PFSK-1 (cell line): ENCODE measurements at regions not wholly inside any gene's neighbourhood (a gene's known extent, or its start where the extent isn't known, plus 50 kb on each side); places are given as distances from the start of the nearest gene placed in this dataset.

Source experiments
- FOXP2 ChIP-seq: optimal IDR thresholded peaks from 2 replicates; pipeline ENCODE3; 2011; ENCODE audit warnings: borderline replicate concordance, control low read depth, inconsistent platforms; ENCODE audit not compliant: insufficient read depth; ENCODE audit errors: extremely low read length, extremely low read depth
- POLR2AphosphoS5 ChIP-seq: IDR thresholded peaks from 2 replicates; pipeline ENCODE4 v1.6.1; 2012; ENCODE audit warnings: low read depth, mild to moderate bottlenecking, control low read depth, low read length, moderate library complexity
- SIN3A ChIP-seq: IDR thresholded peaks from 2 replicates; pipeline ENCODE4 v1.6.1; 2012; ENCODE audit warnings: mild to moderate bottlenecking, low read length, moderate library complexity, borderline replicate concordance; ENCODE audit not compliant: insufficient read depth
- TAF1 ChIP-seq: IDR thresholded peaks from 2 replicates; pipeline ENCODE4 v1.6.1; 2012; ENCODE audit warnings: low read length, control low read depth, borderline replicate concordance; ENCODE audit not compliant: insufficient read depth
- TF ChIP-seq, protein P1 (sequence below), 2 experiments: IDR thresholded peaks; 2 replicates each; pipeline versions ENCODE4 v1.6.1 to v1.8.0; 2011 to 2012; ENCODE audit warnings: low read depth in 2 of 2, low read length in 2 of 2, control low read depth in 1 of 2, inconsistent platforms in 1 of 2, mild to moderate bottlenecking in 1 of 2, moderate library complexity in 1 of 2; ENCODE audit not compliant: insufficient read depth in 1 of 2

DNA sequence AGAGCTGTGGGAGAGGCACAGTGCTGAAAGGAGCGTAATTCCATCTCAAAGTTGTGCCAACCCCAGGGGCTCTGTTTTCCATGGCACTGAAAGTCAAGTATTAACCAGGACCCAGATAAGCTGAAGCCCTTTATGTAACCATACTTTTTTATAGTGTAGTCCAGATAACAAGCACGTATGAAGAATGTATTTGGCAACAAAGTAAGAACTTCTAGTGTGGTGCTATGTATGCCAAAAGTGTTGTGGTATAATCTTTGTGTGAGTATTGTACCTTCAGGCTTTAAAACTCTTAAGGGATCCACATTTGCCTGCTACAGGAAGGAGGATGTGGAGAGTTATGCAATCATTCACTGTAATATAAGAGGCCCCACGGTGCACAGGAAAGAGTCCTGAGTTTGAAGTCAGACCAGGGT is 129.4 kb downstream of the IBTK start:
- TF ChIP-seq, protein P1, sequence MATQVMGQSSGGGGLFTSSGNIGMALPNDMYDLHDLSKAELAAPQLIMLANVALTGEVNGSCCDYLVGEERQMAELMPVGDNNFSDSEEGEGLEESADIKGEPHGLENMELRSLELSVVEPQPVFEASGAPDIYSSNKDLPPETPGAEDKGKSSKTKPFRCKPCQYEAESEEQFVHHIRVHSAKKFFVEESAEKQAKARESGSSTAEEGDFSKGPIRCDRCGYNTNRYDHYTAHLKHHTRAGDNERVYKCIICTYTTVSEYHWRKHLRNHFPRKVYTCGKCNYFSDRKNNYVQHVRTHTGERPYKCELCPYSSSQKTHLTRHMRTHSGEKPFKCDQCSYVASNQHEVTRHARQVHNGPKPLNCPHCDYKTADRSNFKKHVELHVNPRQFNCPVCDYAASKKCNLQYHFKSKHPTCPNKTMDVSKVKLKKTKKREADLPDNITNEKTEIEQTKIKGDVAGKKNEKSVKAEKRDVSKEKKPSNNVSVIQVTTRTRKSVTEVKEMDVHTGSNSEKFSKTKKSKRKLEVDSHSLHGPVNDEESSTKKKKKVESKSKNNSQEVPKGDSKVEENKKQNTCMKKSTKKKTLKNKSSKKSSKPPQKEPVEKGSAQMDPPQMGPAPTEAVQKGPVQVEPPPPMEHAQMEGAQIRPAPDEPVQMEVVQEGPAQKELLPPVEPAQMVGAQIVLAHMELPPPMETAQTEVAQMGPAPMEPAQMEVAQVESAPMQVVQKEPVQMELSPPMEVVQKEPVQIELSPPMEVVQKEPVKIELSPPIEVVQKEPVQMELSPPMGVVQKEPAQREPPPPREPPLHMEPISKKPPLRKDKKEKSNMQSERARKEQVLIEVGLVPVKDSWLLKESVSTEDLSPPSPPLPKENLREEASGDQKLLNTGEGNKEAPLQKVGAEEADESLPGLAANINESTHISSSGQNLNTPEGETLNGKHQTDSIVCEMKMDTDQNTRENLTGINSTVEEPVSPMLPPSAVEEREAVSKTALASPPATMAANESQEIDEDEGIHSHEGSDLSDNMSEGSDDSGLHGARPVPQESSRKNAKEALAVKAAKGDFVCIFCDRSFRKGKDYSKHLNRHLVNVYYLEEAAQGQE (IDR thresholded peaks at IDR 0.05; ENCODE audit: insufficient read depth in 1 of 2, low read depth in 2 of 2, low read length in 2 of 2): no peak
- TF ChIP-seq TAF1: no peak
- no peak for TF ChIP-seq SIN3A

DNA sequence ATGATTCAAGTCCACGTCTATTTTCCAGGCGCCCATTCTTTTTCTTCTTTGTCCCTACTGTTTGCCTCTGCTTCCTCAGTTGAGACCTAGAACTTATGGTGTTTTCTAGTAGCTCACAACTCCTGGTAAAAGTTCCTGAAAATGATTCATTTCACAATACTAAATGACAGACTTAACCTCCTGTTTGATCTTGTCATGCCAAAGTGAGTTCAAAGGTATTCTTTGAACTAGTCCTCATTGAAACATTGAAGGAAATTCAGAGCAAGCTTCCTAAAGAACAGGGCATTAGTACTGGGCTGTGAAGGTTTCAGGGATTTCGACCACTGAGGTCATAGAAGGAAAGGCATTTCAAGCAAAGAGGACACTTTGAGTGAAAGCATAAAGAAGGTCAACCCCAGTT is 132.8 kb downstream of the IBTK start:
- TF ChIP-seq SIN3A (no peak), TAF1 (no peak), POLR2AphosphoS5 (no peak), FOXP2 (no peak)
- TF ChIP-seq, protein P1 (IDR thresholded peaks at IDR 0.05; ENCODE audit: insufficient read depth in 1 of 2, low read depth in 2 of 2, low read length in 2 of 2): no peak

DNA sequence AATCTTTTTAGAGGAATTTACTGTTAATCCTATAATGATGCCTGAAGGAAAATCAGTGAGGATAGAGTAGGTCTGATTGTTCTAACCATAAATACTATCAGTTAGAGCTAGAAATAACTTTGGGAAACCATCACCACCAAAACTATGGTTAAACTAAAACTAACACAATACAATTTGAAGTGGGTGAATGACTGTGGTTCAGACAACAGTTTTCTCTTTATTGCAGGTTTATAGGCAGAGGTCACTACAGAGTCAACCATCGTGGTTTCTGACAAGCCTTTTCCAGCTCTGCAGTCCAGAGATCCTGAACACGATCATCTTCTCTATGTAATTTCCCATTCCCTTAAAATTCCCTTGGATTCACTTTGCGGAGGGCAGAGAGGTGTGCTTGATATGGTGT is 134.3 kb downstream of the IBTK start:
- TF ChIP-seq FOXP2 (no peak), SIN3A (no peak), POLR2AphosphoS5 (no peak), TAF1 (no peak)
- TF ChIP-seq, protein P1 (IDR thresholded peaks at IDR 0.05; ENCODE audit: insufficient read depth in 1 of 2, low read depth in 2 of 2, low read length in 2 of 2): no peak

DNA sequence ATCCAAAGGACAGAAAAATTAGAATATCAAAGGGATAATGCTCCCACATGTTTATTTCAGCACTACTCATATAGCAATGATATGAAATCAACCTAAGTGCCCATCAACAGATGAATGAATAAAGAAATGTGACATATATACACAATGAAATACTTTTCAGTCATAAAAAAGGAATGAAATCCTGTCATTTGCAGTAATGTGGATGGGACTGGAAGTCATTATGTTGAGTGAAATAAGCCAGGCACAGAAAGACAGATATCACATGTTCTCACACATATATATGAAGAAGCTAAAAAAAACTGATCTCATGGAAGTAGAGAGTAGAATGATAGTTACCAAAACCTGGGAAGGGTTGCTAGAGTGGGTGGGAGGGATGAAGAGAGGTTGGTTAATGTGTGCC is 135.7 kb downstream of the IBTK start:
- no peak for TF ChIP-seq POLR2AphosphoS5
- TF ChIP-seq, protein P1 (IDR thresholded peaks at IDR 0.05; ENCODE audit: insufficient read depth in 1 of 2, low read depth in 2 of 2, low read length in 2 of 2): no peak
- no peak for TF ChIP-seq TAF1
- TF ChIP-seq SIN3A: no peak
- no peak for TF ChIP-seq FOXP2

DNA sequence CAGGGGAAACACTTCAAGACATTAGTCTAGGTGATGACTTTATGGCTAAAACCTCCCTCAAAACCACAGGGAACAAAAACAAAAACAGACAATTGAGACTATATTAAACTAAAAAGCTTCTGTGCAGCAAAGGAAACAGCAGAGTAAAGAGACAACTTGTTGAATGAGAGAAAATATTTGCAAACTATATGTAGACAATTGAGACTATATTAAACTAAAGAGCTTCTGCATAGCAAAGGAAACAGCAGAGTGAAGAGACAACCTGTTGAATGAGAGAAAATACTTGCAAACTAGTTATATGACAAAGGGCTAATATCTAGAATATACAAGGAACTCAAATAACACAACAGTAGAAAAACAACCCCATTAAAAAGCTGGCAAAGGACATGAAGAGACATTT is 136.4 kb downstream of the IBTK start:
- TF ChIP-seq FOXP2: no peak

DNA sequence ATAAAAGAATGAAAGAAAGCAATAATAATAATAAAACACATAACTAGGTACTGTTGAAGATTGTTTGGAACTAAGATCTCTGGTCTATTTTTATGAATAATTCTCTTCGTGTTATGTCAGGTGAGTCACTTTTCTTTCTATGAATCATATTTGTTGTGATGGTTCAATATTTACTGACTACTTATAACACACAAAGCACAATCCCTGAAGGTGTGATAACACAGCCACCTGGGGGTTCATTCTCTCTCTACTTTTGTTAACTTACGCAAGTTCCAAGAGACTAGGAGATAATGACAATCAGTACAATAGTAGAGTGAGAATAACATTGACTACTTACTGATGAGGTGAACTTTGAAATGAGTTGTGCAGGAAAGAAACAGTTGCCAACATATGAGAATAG is 149.9 kb downstream of the IBTK start:
- TF ChIP-seq SIN3A (no peak), TAF1 (no peak), FOXP2 (no peak)
